Activated CD8-positive, alpha-beta memory T cell treated with anti-CD3 and anti-CD28 coated beads, Interleukin-2, amount 10 ng/mL, durations not matched to agents 7 days and 5 days (primary cell): ENCODE measurements at regions not wholly inside any gene's neighbourhood (a gene's known extent, or its start where the extent isn't known, plus 50 kb on each side); places are given as distances from the start of the nearest gene placed in this dataset.
"Not testable (repeated sequence)": the region's sequence is repeated elsewhere in the genome, so short reads cannot be mapped to it uniquely, and the experiment has no call there.

Source experiments
- ATAC-seq: fragments of 150-1000 bp; cut with Tn5 transposase; one replicate; pipeline ENCODE4 v1.10.0; 2021; ENCODE audit warnings: moderate library complexity
- CTCF ChIA-PET: fragments of 350-600 bp; sonication (Branson Sonifier 250); formaldehyde crosslinking; loops from one replicate; lab custom pipeline; 2021; ENCODE audit warnings: antibody characterized with exemption; lab: Charles Lee
- DNase-seq: peaks from one replicate; pipeline ENCODE4 v3.0.0-alpha.2; 2020
- H3K27ac Mint-ChIP-seq: one replicate; pipeline ENCODE4 v1.8.0; 2021; ENCODE audit warnings: mild to moderate bottlenecking, mixed read lengths
- H3K27me3 Mint-ChIP-seq: one replicate; pipeline ENCODE4 v1.8.0; 2021; ENCODE audit warnings: mixed read lengths
- H3K36me3 Mint-ChIP-seq: one replicate; pipeline ENCODE4 v1.8.0; 2021; ENCODE audit warnings: mild to moderate bottlenecking, mixed read lengths
- H3K4me1 Mint-ChIP-seq: one replicate; pipeline ENCODE4 v1.8.0; 2021; ENCODE audit warnings: mixed read lengths
- H3K4me3 Mint-ChIP-seq: one replicate; pipeline ENCODE4 v1.8.0; 2021; ENCODE audit warnings: mild to moderate bottlenecking, moderate library complexity, mixed read lengths
- H3K9me3 Mint-ChIP-seq: one replicate; pipeline ENCODE4 v1.8.0; 2022; ENCODE audit warnings: low read depth, mixed read lengths

- Mint-ChIP-seq H3K27me3 (no peaks in the 10 kb centered on the region), H3K9me3 (no peaks in the 10 kb centered on the region), H3K27ac (no peak overlapping the region), H3K4me3 (no peak overlapping the region), H3K36me3 (no peaks in the 10 kb centered on the region), H3K4me1 (no peaks in the 10 kb centered on the region)
- CTCF ChIA-PET = interaction anchor here (1.0 kb wide), 1 partner anchor 9 kb away, joined by 4 read pairs; no protein-coding TSS in a partner anchor
- DNase-seq = no peak
- ATAC-seq = no peak
Measured at GRCh38 chr3:177689869-177690268, 492.6 kb upstream of the TBL1XR1 start.

- H3K4me1 Mint-ChIP-seq = no peaks in the 10 kb centered on the region
- H3K4me3 Mint-ChIP-seq = no peak overlapping the region
- no peak overlapping the region for H3K27ac Mint-ChIP-seq
- H3K9me3 Mint-ChIP-seq = no peaks in the 10 kb centered on the region
- no peaks in the 10 kb centered on the region for H3K27me3 Mint-ChIP-seq
- no peaks in the 10 kb centered on the region for H3K36me3 Mint-ChIP-seq
- no peak for DNase-seq
- no peak for ATAC-seq
- CTCF ChIA-PET = no interaction called here
Measured at GRCh38 chr3:177690306-177690705, 493.0 kb upstream of the TBL1XR1 start.

- Mint-ChIP-seq H3K27ac (no peak overlapping the region), H3K4me1 (no peaks in the 10 kb centered on the region), H3K27me3 (no peaks in the 10 kb centered on the region), H3K4me3 (no peak overlapping the region), H3K36me3 (no peaks in the 10 kb centered on the region), H3K9me3 (peaks cover 2% of the 10 kb centered on the region)
- CTCF ChIA-PET = interaction anchor here (0.9 kb wide), 1 partner anchor 72 kb away, joined by 3 read pairs; no protein-coding TSS in a partner anchor
- ATAC-seq = no peak
- no peak for DNase-seq
Measured at GRCh38 chr3:177692304-177692975, 495.2 kb upstream of the TBL1XR1 start.

GRCh38 chr3:177693616-177694264 lies 496.5 kb upstream of the TBL1XR1 start:
- Mint-ChIP-seq H3K27me3 (no peaks in the 10 kb centered on the region), H3K4me3 (no peak overlapping the region), H3K4me1 (no peaks in the 10 kb centered on the region), H3K9me3 (peaks cover 2% of the 10 kb centered on the region), H3K27ac (no peak overlapping the region), H3K36me3 (no peaks in the 10 kb centered on the region)
- CTCF ChIA-PET = no interaction called here
- ATAC-seq (no peak), DNase-seq (no peak)

GRCh38 chr3:177694316-177694715 lies 497.0 kb upstream of the TBL1XR1 start:
- H3K27ac Mint-ChIP-seq = no peak overlapping the region
- H3K4me1 Mint-ChIP-seq = no peaks in the 10 kb centered on the region
- no peaks in the 10 kb centered on the region for H3K36me3 Mint-ChIP-seq
- no peaks in the 10 kb centered on the region for H3K27me3 Mint-ChIP-seq
- DNase-seq (no peak), ATAC-seq (no peak)
- peaks cover 2% of the 10 kb centered on the region for H3K9me3 Mint-ChIP-seq
- CTCF ChIA-PET = no interaction called here
- H3K4me3 Mint-ChIP-seq = no peak overlapping the region

GRCh38 chr3:177694951-177695350 lies 497.7 kb upstream of the TBL1XR1 start:
- Mint-ChIP-seq H3K36me3 (no peaks in the 10 kb centered on the region), H3K4me1 (no peaks in the 10 kb centered on the region), H3K4me3 (no peak overlapping the region), H3K9me3 (peaks cover 2% of the 10 kb centered on the region), H3K27ac (no peak overlapping the region), H3K27me3 (no peaks in the 10 kb centered on the region)
- DNase-seq (no peak), ATAC-seq (no peak)
- CTCF ChIA-PET = no interaction called here

GRCh38 chr3:177700117-177700516 lies 502.8 kb upstream of the TBL1XR1 start:
- no peak for DNase-seq
- Mint-ChIP-seq H3K27me3 (no peaks in the 10 kb centered on the region), H3K36me3 (no peaks in the 10 kb centered on the region), H3K4me3 (no peak overlapping the region), H3K27ac (no peak overlapping the region), H3K9me3 (peaks cover 2% of the 10 kb centered on the region), H3K4me1 (no peaks in the 10 kb centered on the region)
- no peak for ATAC-seq
- CTCF ChIA-PET = no interaction called here

- Mint-ChIP-seq H3K9me3 (no peaks in the 10 kb centered on the region), H3K4me3 (no peak overlapping the region), H3K4me1 (no peaks in the 10 kb centered on the region), H3K27ac (no peak overlapping the region), H3K36me3 (no peaks in the 10 kb centered on the region), H3K27me3 (no peaks in the 10 kb centered on the region)
- DNase-seq (no peak), ATAC-seq (no peak)
- CTCF ChIA-PET = no interaction called here
Measured at GRCh38 chr3:177703788-177704187, 506.5 kb upstream of the TBL1XR1 start.

- Mint-ChIP-seq H3K27ac (no peak overlapping the region), H3K27me3 (no peaks in the 10 kb centered on the region), H3K36me3 (no peaks in the 10 kb centered on the region), H3K9me3 (peaks cover 2% of the 10 kb centered on the region), H3K4me3 (no peak overlapping the region), H3K4me1 (no peaks in the 10 kb centered on the region)
- DNase-seq (no peak), ATAC-seq (no peak)
- CTCF ChIA-PET = no interaction called here
Measured at GRCh38 chr3:177705976-177706823, 508.9 kb upstream of the TBL1XR1 start.

GRCh38 chr3:177709470-177709869 lies 512.2 kb upstream of the TBL1XR1 start:
- H3K4me1 Mint-ChIP-seq, H3K4me3 Mint-ChIP-seq, ATAC-seq, CTCF ChIA-PET, DNase-seq, H3K9me3 Mint-ChIP-seq, H3K36me3 Mint-ChIP-seq, H3K27ac Mint-ChIP-seq, H3K27me3 Mint-ChIP-seq: not testable (repeated sequence)

GRCh38 chr3:177710506-177710905 lies 513.2 kb upstream of the TBL1XR1 start:
- H3K9me3 Mint-ChIP-seq = peaks cover 2% of the 10 kb centered on the region
- DNase-seq (no peak), ATAC-seq (no peak)
- H3K4me3 Mint-ChIP-seq = no peak overlapping the region
- H3K4me1 Mint-ChIP-seq = no peaks in the 10 kb centered on the region
- no peaks in the 10 kb centered on the region for H3K27me3 Mint-ChIP-seq
- CTCF ChIA-PET = no interaction called here
- H3K27ac Mint-ChIP-seq = no peak overlapping the region
- no peaks in the 10 kb centered on the region for H3K36me3 Mint-ChIP-seq

GRCh38 chr3:177711637-177712036 lies 514.4 kb upstream of the TBL1XR1 start:
- no peaks in the 10 kb centered on the region for H3K4me1 Mint-ChIP-seq
- H3K27ac Mint-ChIP-seq = no peak overlapping the region
- CTCF ChIA-PET = no interaction called here

GRCh38 chr3:177713928-177714900 lies 516.9 kb upstream of the TBL1XR1 start:
- ATAC-seq = no peak
- no peak for DNase-seq
- H3K4me3 Mint-ChIP-seq = no peak overlapping the region
- CTCF ChIA-PET = no interaction called here
- no peaks in the 10 kb centered on the region for H3K36me3 Mint-ChIP-seq
- no peaks in the 10 kb centered on the region for H3K27me3 Mint-ChIP-seq
- H3K9me3 Mint-ChIP-seq = no peaks in the 10 kb centered on the region
- H3K4me1 Mint-ChIP-seq = no peaks in the 10 kb centered on the region
- H3K27ac Mint-ChIP-seq = no peak overlapping the region

More at GRCh38 chr3:177711637-177712036, 514.4 kb upstream of the TBL1XR1 start:
- Mint-ChIP-seq H3K36me3 (no peaks in the 10 kb centered on the region), H3K4me3 (no peak overlapping the region), H3K27me3 (no peaks in the 10 kb centered on the region), H3K9me3 (peaks cover 2% of the 10 kb centered on the region)
- ATAC-seq (no peak), DNase-seq (no peak)
